GM12892 (cell line): ENCODE measurements at regions not wholly inside any gene's neighbourhood (a gene's known extent, or its start where the extent isn't known, plus 50 kb on each side); places are given as distances from the start of the nearest gene placed in this dataset.
"Not testable (repeated sequence)": the region's sequence is repeated elsewhere in the genome, so short reads cannot be mapped to it uniquely, and the experiment has no call there.

Experiments used
- DNase-seq: peaks from one replicate; pipeline ENCODE4 v3.0.0; 2011; ENCODE audit not compliant: insufficient read length
- FAIRE-seq: peaks from 2 replicates; lab custom pipeline; 2011; peaks lifted over from hg19 to GRCh38; lab: Jason Lieb, UNC
- POLR2A ChIP-seq: IDR thresholded peaks from 2 replicates; pipeline ENCODE4 v1.6.1; 2011; ENCODE audit warnings: low read depth, low read length, control low read depth
- POLR2AphosphoS5 ChIP-seq: IDR thresholded peaks from 2 replicates; pipeline ENCODE4 v1.6.1; 2011; ENCODE audit warnings: low read depth, low read length, control low read depth
- TAF1 ChIP-seq: IDR thresholded peaks from 2 replicates; pipeline ENCODE4 v1.6.1; 2011; ENCODE audit warnings: low read depth, mild to moderate bottlenecking, control low read depth, low read length, borderline replicate concordance

DNA sequence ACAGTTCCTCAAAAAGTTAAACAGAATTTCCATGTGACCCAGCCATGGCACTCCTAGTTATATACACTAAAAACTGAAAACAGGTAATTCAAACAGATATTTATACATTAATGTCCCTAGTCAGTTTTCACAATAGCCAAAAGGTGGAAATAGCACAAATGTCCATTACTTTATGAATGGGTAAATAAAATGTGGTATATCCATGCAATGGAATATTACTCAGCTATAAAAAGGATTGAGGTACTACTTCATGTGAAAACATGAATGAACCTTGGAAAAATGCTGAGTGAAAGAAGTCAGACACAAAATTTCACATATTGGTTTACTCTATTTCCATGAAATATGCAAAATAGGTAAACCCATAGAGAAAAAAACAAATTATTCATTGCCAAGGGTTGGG lies 351.8 kb upstream of the AMOT start:
- FAIRE-seq, result no peak

GRCh38 chrX:113157496-113157895 lies 316.9 kb upstream of the AMOT start:
- FAIRE-seq, result no peak
- TF ChIP-seq TAF1 (no peak), POLR2AphosphoS5 (no peak), POLR2A (no peak)
- DNase-seq, result no peak

More for the DNA sequence above, 351.8 kb upstream of the AMOT start:
- TF ChIP-seq POLR2A (no peak), POLR2AphosphoS5 (no peak), TAF1 (no peak)
- no peak for DNase-seq

- not testable (repeated sequence) for FAIRE-seq, DNase-seq
Observed at GRCh38 chrX:113154315-113154714, 313.7 kb upstream of the AMOT start.

DNA sequence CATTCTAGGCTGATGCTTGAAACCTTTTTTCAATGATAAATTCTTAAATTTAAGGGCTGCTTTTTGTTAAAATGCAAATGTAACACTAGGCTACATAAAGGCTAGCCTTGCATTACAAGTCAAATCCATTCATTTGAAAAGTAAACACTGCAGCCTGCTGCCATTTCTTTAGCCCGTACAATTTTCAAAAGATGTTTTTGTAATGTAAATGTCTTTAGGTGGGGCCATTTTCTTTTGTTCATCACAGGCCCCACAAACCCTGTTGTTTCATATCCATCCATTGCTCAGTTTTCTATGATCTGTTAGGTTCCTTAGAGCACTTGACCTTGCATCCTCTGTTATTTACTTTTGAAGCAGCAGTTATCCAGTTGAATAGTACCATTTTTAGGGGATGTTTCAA lies 296.2 kb upstream of the AMOT start:
- DNase-seq (no peak), FAIRE-seq (no peak)
- TF ChIP-seq TAF1 (no peak), POLR2A (no peak), POLR2AphosphoS5 (no peak)

GRCh38 chrX:113133316-113133715 lies 292.7 kb upstream of the AMOT start:
- no peak for FAIRE-seq
- TF ChIP-seq POLR2A (no peak), TAF1 (no peak), POLR2AphosphoS5 (no peak)
- DNase-seq, result no peak

- FAIRE-seq (no peak), DNase-seq (no peak)
- TF ChIP-seq POLR2AphosphoS5 (no peak), TAF1 (no peak), POLR2A (no peak)
Observed at GRCh38 chrX:113124693-113125092, 284.1 kb upstream of the AMOT start.

GRCh38 chrX:113075521-113075920 lies 234.9 kb upstream of the AMOT start:
- no peak for FAIRE-seq
- DNase-seq, result no peak
- TF ChIP-seq POLR2A, result no peak
- TF ChIP-seq POLR2AphosphoS5, result no peak
- no peak for TF ChIP-seq TAF1

- TF ChIP-seq POLR2AphosphoS5 (no peak), POLR2A (no peak), TAF1 (no peak)
- no peak for FAIRE-seq
Observed at GRCh38 chrX:113059714-113060113, 219.1 kb upstream of the AMOT start.

GRCh38 chrX:113058634-113059033 lies 218.0 kb upstream of the AMOT start:
- DNase-seq, result no peak
- peak; percentile 54 for FAIRE-seq
- no peak for TF ChIP-seq TAF1
- TF ChIP-seq POLR2AphosphoS5, result no peak
- no peak for TF ChIP-seq POLR2A

More at GRCh38 chrX:113059714-113060113, 219.1 kb upstream of the AMOT start:
- no peak for DNase-seq

DNA sequence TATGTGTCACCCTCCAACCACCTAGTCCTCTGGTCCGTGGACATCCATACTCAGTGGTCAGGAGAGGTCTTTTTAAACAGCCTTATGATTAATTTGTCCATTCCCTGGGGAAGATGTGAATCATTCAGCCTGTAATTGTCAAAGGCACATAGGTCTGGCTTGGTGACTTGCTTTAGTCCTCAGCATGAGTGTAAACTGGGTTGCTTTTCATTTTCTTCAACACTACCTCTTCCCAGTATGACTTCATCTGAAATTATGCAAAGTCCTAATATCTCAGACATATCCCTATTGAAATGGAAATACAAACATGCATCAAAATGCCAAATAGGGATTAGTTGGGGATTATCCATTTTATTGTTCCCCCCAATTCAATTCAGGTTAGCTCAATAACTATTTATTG lies 208.3 kb upstream of the AMOT start:
- TF ChIP-seq POLR2A (no peak), POLR2AphosphoS5 (no peak), TAF1 (no peak)
- no peak for FAIRE-seq
- DNase-seq, result no peak

GRCh38 chrX:113048480-113048879 lies 207.8 kb upstream of the AMOT start:
- TF ChIP-seq POLR2AphosphoS5 (no peak), TAF1 (no peak), POLR2A (no peak)
- no peak for FAIRE-seq

GRCh38 chrX:113033966-113034680 lies 193.5 kb upstream of the AMOT start:
- FAIRE-seq, result no peak
- TF ChIP-seq POLR2A (no peak), TAF1 (no peak), POLR2AphosphoS5 (no peak)
- DNase-seq, result no peak

More at GRCh38 chrX:113048480-113048879, 207.8 kb upstream of the AMOT start:
- DNase-seq, result no peak

DNA sequence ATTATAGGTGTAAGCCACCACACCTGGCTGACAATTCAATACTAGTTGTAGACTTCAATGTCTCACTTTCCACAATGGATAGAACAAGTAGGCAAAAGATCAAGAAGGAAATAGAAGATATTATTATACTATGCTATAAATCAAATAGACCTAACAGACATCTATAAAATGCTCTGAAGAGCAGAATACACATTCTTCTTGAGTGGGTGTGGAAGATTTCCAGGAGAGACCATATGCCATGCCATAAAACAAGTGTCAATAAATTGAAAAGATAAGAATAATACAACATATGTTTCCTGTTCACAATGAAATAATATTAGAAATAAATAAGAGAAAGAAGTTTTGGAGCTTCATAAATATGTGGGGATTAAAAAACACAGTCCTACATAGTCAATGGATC lies 179.3 kb upstream of the AMOT start:
- DNase-seq (no peak), FAIRE-seq (no peak)
- TF ChIP-seq POLR2A (no peak), TAF1 (no peak), POLR2AphosphoS5 (no peak)
